Neuron (in vitro differentiated cells): ENCODE measurements at regions not wholly inside any gene's neighbourhood (a gene's known extent, or its start where the extent isn't known, plus 50 kb on each side); places are given as distances from the start of the nearest gene placed in this dataset.

Experiments used
- H2AFZ ChIP-seq: one replicate; pipeline ENCODE4 v1.6.1; 2013; ENCODE audit warnings: low read depth, mild to moderate bottlenecking, inconsistent platforms, low read length, moderate library complexity
- H3K27me3 ChIP-seq: one replicate; pipeline ENCODE4 v1.6.1; 2013; ENCODE audit warnings: low read length; ENCODE audit not compliant: insufficient read depth
- H3K36me3 ChIP-seq: one replicate; pipeline ENCODE4 v1.6.1; 2013; ENCODE audit warnings: low read length; ENCODE audit not compliant: insufficient read depth
- H3K4me1 ChIP-seq: one replicate; pipeline ENCODE4 v1.6.1; 2013; ENCODE audit warnings: low read length; ENCODE audit not compliant: insufficient read depth
- H3K4me3 ChIP-seq: 2 replicates; pipeline ENCODE4 v1.5.1; 2013; ENCODE audit warnings: mild to moderate bottlenecking, low read length, moderate library complexity
- H3K9me3 ChIP-seq: one replicate; pipeline ENCODE4 v1.6.1; 2013; ENCODE audit warnings: low read length

DNA sequence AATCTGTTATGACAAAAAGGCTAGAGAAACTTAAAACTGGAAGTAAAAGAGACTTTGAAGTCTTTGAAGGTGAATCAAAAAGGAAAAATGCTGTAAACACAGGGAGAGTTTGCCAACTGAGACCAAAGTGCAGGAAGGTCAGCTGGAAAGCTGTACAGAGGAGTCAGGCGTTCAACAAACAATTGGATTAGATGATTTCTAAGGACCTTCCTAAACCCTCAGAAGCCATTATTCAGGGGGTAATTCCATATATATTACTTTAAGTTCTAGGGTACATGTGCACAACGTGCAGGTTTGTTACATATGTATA is 156.8 kb downstream of the ZBTB18 start:
- no peak overlapping the region for H3K4me3 ChIP-seq
- no peaks in the 10 kb centered on the region for H3K27me3 ChIP-seq
- no peaks in the 10 kb centered on the region for H3K4me1 ChIP-seq
- H3K36me3 ChIP-seq = no peaks in the 10 kb centered on the region
- no peak overlapping the region for H2AFZ ChIP-seq
- H3K9me3 ChIP-seq = peaks cover 2% of the 10 kb centered on the region

DNA sequence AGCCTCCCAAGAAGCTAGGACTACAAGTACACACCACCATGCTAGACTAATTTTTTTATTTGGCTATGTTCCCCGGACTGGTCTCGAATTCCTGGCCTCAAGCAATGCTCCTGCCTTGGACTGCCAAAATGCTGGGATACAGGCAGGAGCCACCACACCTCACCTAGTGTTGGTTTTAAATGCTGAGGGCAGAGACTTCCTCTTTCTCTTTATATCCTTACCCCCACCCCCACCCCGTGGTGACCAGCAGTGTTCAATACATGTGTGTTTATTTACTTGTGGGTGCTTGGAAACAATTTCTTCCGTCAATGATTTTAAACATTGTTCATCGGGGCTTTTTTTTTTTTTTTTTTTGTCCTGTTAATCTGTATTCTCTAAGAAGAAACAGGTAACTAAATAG is 158.9 kb downstream of the ZBTB18 start:
- peaks cover 2% of the 10 kb centered on the region for H3K9me3 ChIP-seq
- H2AFZ ChIP-seq = no peak overlapping the region
- H3K36me3 ChIP-seq = no peaks in the 10 kb centered on the region
- H3K27me3 ChIP-seq = no peaks in the 10 kb centered on the region
- H3K4me3 ChIP-seq = no peak overlapping the region
- no peaks in the 10 kb centered on the region for H3K4me1 ChIP-seq

DNA sequence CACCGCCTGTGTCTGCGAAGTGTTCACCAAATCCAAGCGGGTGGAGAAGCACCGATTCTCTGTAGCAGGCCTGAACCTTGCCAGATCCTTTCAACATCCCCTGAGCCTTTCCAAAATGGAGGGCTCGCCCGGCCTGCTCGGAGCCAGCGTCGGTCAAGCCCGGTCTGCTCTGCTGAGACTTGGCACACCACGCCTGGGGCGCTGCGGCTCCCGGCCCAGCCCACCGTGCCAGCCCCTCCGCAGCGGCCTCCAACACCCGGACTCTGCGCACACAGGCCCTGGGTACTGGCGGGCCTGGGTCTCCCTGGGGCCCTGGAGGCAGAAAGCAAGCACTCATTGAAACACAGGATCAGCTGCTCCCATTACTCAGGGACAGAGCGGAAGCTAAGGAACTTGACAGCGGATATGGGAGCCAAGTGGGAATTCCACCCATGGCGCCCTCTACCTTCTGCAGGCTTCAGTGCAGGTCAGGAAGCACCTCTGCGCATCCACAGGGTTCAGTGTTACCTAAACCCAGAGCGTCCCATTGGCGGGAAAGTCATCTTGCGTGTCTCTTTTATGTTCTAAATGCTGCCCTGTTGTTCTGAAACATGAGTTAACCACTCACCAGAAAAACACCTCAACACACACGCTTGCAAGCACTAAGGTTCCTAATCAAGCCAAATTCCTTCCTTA is 159.9 kb downstream of the ZBTB18 start:
- Histone ChIP-seq H3K9me3 (peaks cover 2% of the 10 kb centered on the region), H2AFZ (no peak overlapping the region), H3K36me3 (no peaks in the 10 kb centered on the region), H3K4me1 (no peaks in the 10 kb centered on the region), H3K27me3 (no peaks in the 10 kb centered on the region), H3K4me3 (no peak overlapping the region)

DNA sequence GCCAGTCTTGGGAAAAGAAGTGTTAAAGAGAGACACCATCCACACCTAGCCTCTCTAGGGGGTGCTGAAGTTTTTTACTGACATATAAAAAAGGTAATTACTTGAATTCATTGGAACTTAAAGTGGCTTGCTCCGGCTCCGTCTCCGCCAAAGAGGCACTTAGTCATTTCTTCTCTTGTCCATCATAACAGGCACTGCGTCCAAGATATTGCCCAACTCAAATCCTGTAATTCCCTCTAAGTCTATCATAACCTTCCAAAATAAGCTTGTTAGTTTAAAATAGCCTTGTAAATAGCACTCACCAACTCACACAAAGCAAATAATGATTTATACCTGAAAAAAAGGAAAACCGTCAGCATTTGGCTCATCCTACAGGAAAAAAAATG is 160.5 kb downstream of the ZBTB18 start:
- no peaks in the 10 kb centered on the region for H3K4me1 ChIP-seq
- no peaks in the 10 kb centered on the region for H3K27me3 ChIP-seq
- H2AFZ ChIP-seq = no peak overlapping the region
- no peak overlapping the region for H3K4me3 ChIP-seq
- no peaks in the 10 kb centered on the region for H3K36me3 ChIP-seq
- peaks cover 2% of the 10 kb centered on the region for H3K9me3 ChIP-seq

DNA sequence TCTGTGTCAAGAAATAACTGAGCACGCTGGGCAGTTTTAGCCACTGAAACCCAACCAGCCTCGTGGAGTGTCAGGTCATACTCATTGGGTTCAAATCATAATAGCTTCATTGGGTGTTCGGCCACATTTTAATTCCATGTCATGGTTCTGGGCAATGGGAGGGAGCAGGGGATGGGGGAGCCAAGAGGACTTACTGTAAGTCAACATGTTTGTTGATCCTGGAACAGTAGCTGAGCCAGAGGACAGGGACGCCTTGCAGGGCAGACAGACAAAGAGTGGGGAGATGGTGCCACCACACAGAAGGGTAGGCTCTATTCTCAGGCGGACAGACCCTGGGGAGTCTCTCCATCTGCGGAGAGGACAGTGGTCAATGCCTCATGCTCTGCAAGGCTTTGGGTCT is 161.1 kb downstream of the ZBTB18 start:
- Histone ChIP-seq H2AFZ (no peak overlapping the region), H3K9me3 (peaks cover 2% of the 10 kb centered on the region), H3K27me3 (no peaks in the 10 kb centered on the region), H3K36me3 (no peaks in the 10 kb centered on the region), H3K4me3 (no peak overlapping the region), H3K4me1 (no peaks in the 10 kb centered on the region)

DNA sequence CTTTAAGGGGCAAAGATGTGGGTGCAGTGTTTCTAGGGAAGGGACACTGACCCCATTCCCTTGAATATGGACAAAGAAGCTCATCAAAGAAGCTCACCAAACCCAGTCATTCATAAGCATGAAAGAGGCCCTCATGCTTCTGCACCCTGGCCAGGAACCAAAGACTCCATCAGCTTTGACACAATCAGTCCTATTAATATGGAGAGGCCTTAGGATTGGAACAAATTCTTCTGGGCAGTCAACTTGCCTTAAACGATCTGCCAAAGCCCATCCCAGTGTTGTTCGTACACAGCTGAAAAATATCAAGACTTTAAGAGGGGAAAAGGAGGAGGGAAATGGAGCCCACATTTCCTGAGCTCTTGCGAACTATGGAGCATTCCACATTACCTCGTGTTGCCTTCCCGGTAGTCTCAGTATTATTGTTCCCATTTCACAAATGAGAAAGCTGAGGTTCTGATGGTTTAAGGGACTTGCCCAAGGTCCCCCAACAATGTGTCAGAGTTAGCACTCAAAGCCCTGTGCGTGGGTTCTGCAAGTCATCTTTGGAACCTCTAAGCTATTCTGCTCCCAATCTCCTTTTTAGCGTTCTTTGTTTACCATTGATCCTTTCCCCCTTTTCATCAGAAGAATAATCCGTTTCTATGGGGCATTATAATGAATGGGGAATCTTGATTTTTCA is 161.9 kb downstream of the ZBTB18 start:
- no peaks in the 10 kb centered on the region for H3K4me1 ChIP-seq
- H3K36me3 ChIP-seq = no peaks in the 10 kb centered on the region
- H2AFZ ChIP-seq = no peak overlapping the region
- H3K4me3 ChIP-seq = no peak overlapping the region
- no peaks in the 10 kb centered on the region for H3K27me3 ChIP-seq
- H3K9me3 ChIP-seq = peaks cover 2% of the 10 kb centered on the region

DNA sequence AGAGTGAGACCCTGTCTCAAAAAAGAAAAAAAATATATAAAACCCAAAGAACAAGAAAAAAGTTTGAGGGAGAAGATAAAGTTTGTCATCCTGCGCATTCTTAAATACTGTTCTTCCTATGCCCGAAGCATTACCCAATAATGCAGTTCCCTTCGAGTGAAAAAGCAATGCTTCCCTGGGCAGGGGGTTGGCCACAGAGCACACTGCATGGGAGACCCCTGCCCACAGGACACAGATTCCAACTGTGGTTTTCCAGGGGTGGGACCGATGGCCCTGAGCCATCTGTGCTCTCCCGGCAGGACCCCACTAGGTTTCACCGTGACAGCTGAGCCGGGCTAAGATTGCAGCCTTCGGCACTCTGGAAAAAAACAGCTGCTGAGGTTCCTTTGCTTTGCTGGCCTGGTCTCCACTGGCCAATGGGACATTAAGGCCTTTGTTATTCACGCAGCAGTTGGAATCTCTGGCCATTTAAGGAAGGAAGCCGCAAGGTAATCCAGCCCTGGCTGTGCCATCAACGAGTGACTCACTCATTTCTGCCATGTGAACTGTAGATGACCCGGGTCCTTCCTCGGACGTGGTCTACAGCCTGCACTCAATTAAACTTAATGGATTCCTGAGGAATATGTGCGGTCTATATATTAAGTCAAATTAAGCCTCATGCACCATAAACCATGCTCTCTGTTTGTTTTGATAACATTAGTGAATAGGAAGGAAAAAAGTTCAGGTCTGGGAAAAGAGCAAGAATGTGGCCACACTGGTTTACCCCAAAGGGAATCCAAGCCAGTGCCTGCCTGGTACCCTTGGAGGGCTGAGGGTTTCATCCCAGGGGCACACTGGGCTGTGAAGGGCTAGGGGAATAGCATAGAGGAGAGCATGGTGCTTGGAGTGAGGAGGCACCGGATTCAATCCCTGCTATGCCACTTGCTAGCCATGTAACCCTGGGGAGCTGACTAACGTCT is 163.2 kb downstream of the ZBTB18 start:
- Histone ChIP-seq H3K36me3 (no peaks in the 10 kb centered on the region), H2AFZ (no peak overlapping the region), H3K4me1 (peaks cover 7% of the 10 kb centered on the region), H3K27me3 (no peaks in the 10 kb centered on the region), H3K4me3 (no peak overlapping the region), H3K9me3 (no peaks in the 10 kb centered on the region)

DNA sequence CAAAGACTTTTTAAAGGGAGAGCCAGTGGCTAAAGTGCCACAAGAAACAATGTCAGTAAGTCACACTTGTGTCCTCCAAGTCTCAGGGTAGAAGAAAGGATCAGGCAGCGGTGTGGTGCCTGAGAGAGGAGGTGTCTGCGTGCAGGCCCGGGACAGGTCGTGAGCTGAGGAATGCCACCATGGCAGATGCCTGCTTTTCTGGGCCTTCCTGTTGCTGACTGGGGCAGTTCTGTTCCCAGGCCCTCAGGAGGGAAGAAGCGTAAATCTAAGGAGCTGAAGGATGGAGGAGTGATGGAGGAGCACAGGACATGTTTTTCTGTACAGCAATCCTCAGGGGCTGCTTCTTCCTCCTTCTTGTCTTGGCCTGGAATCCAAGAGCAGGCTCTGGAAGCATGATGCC is 165.8 kb downstream of the ZBTB18 start:
- Histone ChIP-seq H2AFZ (no peak overlapping the region), H3K9me3 (no peaks in the 10 kb centered on the region), H3K36me3 (no peaks in the 10 kb centered on the region), H3K4me1 (peaks cover 7% of the 10 kb centered on the region), H3K4me3 (no peak overlapping the region), H3K27me3 (no peaks in the 10 kb centered on the region)

DNA sequence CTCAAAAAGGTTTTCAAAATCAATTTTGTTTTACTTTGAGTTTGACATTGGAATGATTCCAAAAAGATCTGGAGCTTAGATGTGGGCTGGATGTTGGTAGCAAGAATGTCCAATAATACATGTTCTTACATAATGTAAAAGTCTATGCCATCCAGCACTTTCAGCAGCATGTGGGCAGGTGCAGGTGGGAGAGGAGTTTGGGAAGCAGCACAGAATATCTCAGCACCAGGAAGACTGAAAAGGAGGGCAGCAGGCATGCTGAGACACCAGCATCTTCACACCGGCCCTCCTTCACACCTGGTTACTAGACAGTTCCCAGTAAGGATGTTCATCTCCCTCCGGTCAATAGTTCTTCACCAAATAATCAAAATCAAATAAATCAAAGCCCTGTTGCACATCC is 166.6 kb downstream of the ZBTB18 start:
- Histone ChIP-seq H3K27me3 (no peaks in the 10 kb centered on the region), H2AFZ (no peak overlapping the region), H3K9me3 (no peaks in the 10 kb centered on the region), H3K4me1 (peaks cover 7% of the 10 kb centered on the region), H3K36me3 (no peaks in the 10 kb centered on the region), H3K4me3 (no peak overlapping the region)

DNA sequence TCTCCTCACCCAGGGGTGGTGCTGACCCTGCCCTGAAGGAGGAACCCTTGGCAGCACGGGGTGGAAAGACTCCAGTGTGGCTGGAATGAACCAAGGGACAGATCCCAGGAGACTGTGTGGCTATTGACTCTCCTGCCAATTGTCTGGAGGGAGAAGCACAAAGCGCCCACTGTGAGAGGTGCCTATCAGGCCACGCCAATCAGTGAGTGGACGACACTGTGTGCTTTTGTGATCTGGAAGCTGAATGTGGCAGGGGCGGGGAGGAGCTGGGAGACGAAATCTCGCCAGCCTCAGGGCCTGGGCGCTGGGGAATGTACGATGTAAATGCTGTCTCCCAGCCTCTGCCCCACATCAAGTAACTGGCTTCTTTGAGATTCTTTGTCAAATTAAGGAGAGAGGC is 167.1 kb downstream of the ZBTB18 start:
- H3K4me1 ChIP-seq = peaks cover 7% of the 10 kb centered on the region
- no peak overlapping the region for H2AFZ ChIP-seq
- H3K27me3 ChIP-seq = no peaks in the 10 kb centered on the region
- H3K9me3 ChIP-seq = no peaks in the 10 kb centered on the region
- no peaks in the 10 kb centered on the region for H3K36me3 ChIP-seq
- no peak overlapping the region for H3K4me3 ChIP-seq

DNA sequence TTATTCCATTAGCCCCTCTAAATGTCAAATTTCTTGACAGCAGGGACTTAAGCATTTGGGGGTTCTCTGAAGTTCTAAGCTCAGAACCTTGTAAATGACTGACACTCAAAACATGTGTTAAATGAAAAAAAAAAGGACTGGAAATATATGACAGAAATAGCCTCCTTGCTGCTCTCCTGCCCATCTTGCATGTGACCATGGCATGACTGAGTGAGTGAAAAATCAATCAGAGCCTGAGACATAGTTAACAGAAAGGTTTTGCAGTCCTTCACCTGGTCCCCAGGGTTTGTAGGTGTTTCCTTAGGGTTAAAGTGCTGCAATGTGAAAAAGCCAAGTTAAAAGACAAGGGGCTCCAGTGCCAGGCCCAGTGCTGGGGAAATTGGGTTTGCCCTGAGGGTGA is 168.1 kb downstream of the ZBTB18 start:
- no peaks in the 10 kb centered on the region for H3K36me3 ChIP-seq
- H3K9me3 ChIP-seq = no peaks in the 10 kb centered on the region
- no peaks in the 10 kb centered on the region for H3K27me3 ChIP-seq
- H2AFZ ChIP-seq = no peak overlapping the region
- H3K4me1 ChIP-seq = peaks cover 7% of the 10 kb centered on the region
- no peak overlapping the region for H3K4me3 ChIP-seq

DNA sequence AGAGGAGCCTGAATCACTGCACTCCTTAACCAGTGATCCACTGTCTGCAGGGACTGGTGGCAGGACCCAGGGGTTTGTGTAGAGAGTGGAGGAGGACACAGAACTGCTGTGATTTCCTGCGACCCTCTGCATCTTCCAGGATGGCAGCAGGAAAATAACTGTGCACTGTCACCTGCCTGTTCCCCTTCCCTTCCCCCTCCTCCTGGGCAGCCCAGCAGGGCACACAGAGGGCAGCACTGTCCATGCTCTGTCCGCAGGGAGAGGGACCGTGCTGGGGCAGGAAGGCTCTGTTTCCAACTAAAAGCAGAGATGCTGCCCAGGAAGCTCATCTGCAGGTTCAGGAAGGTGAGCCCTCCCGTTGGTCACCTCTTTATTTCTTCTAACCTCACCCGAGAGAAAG is 168.7 kb downstream of the ZBTB18 start:
- H3K9me3 ChIP-seq = no peaks in the 10 kb centered on the region
- no peak overlapping the region for H2AFZ ChIP-seq
- no peaks in the 10 kb centered on the region for H3K36me3 ChIP-seq
- H3K4me1 ChIP-seq = peaks cover 7% of the 10 kb centered on the region
- H3K4me3 ChIP-seq = no peak overlapping the region
- no peaks in the 10 kb centered on the region for H3K27me3 ChIP-seq

DNA sequence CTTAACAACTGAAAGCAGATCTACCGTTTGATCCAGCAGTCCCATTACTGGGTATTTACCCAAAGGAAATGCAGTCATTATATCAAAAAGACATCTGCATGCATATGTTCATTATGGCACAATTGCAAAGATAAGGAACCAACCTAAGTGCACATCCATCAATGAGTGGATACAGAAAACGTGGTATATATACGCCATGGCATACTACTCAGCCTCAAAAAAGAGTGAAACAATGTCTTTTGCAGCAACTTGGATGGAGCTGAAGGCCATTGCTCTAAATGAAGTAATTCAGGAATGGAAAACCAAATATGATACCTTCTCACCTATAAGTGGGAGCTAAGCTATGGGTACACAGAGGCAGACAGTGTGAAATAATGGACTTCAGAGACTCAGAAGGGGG is 169.3 kb downstream of the ZBTB18 start:
- H3K4me3 ChIP-seq = no peak overlapping the region
- no peaks in the 10 kb centered on the region for H3K36me3 ChIP-seq
- H3K9me3 ChIP-seq = no peaks in the 10 kb centered on the region

More for the DNA sequence above, 169.3 kb downstream of the ZBTB18 start:
- Histone ChIP-seq H2AFZ (no peak overlapping the region), H3K4me1 (peaks cover 7% of the 10 kb centered on the region), H3K27me3 (no peaks in the 10 kb centered on the region)
